CD4-positive, alpha-beta T cell treated with Interleukin-4 for 4 hours (primary cell): ENCODE measurements at regions not wholly inside any gene's neighbourhood (a gene's known extent, or its start where the extent isn't known, plus 50 kb on each side); places are given as distances from the start of the nearest gene placed in this dataset.
"Not testable (repeated sequence)": the region's sequence is repeated elsewhere in the genome, so short reads cannot be mapped to it uniquely, and the experiment has no call there.

Source experiments
- DNase-seq: peaks from one replicate; pipeline ENCODE4 v3.0.0-alpha.2; 2020

DNA sequence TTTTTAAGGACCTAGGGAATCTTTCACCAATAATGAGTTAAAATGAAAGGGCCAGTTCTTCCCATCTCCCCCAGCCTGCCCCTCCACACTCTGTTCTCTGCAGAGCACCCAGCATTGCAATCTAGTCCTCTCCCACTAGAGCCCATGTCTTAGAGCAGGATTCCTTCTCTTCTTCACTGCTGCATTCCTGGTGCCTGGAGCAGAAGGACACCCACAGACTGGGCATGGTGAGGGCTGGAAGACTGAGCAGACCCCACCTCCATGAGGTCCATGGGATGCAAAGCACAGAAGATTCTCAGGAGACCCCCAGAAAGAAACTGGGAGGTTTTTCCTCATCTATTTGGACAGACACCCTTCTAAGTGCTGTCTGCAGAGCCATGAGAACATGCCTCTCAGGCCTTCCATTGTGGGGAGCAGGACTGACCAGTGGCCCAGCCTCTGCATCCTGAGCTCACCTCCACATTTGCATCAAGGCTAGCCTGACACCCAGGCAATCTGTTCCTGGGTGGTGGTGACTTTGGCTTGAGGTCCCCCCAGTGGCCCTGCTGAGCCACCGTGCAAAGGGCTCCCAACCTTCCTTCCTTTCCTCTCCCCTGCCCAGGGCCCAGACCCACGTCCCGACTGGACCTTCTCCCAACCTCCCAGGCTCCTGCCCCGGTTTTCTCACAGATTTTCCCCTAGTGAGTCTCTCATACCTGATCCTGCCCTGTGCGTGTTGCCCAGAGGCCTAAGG, 74.2 kb upstream of the ZNF469 start:
- no peak for DNase-seq

- no peak for DNase-seq
Measured at GRCh38 chr16:88309174-88309907, 73.4 kb upstream of the ZNF469 start.

DNA sequence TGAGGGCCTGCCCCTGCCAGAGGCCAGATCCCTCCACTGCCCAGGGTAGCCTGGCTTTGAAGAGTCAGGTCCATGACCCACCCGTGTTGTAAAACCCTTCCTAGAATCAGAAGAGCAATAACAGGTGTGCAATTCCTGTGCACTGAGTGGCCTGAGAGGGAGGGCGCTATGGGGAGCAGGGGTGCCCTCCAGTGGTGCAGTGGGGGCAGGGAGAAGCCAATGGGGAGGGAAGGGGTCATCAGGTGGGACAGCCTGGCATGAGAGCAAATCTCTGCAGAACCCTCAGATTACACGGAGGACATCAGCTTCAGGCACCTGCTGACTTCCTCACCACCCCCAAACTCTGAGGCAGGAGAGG, 72.9 kb upstream of the ZNF469 start:
- DNase-seq: no peak

DNA sequence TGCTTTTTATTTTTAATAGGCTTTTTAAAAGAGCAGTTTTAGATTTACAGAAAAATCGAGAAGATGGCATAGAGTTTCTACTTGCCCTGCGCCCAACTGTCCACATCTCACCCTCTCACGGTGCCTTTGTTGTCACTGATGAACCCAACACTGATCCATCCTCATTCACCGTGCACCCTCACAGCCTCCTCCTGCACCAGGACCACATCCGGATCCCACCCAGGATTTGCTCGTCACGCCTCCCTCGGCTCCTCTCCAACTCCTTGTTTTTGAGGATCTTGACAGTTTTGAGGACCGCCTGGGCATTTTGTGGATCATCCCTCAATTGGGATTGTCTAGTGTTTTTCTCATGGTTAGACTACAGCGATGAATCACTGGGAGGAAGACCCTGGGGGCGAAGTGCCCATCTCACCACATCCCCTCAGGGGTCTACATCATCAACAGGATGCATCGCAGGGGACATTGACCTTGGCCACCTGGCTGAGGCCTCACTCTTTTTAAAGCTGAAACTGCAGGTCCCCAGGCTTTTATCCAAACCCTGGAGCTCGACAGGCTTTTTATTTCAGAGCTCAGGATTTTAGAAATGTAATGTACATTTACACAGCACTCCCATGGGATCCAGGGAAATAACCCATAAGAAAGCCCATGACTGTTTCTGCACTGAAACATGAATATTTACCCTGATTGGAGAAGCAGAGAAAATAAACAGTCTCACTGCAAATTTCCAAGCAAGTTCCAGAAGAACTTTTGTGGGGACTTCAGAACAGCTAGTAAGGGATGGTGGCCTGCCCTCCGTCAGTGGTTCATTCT, 71.8 kb upstream of the ZNF469 start:
- DNase-seq: no peak

DNA sequence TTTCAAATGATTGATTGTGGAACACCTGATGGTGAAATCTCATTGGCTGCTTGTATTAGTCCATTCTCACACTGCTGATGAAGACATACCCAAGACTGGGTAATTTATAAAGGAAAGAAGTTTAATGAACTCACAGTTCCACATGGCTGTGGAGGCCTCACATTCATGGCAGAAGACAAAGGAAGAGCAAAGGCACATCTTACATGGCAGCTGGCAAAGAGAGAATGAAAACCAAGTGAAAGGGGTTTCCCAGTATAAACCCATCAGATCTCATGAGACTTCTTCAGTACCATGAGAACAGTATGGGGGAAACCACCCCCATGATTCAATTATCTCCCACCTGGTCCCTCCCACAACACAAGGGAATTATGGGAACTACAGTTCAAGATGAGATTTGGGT, 70.9 kb upstream of the ZNF469 start:
- not testable (repeated sequence) for DNase-seq

GRCh38 chr16:88312732-88313131, 70.0 kb upstream of the ZNF469 start:
- no peak for DNase-seq

DNA sequence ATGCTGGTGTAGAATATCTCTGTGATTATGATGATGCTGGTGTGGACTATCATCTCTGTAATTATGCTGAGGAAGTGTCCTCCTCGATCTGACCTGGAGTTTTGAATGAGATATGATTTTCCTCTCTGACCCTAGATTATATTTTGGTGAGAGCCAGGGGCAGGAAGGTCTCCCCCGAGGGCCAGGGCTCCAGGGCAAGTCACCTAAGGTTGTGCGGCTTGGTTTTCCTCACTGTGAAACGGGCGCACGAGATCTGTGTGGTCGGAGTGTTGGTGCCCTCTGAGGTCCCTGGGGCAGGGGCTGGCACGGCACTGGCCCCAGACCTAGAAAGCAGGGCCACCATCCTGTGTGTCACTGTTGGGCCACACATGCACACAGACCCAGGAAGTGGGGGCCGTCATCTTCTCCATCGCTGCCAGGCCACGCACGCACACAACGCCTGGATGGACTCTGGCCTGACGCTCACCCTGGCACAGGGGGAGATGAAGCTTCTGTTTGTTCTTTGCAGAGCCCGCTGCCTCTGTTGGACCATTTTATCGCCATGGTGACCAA, 67.7 kb upstream of the ZNF469 start:
- DNase-seq: no peak

- DNase-seq: no peak
Measured at GRCh38 chr16:88315543-88316105, 67.1 kb upstream of the ZNF469 start.

DNA sequence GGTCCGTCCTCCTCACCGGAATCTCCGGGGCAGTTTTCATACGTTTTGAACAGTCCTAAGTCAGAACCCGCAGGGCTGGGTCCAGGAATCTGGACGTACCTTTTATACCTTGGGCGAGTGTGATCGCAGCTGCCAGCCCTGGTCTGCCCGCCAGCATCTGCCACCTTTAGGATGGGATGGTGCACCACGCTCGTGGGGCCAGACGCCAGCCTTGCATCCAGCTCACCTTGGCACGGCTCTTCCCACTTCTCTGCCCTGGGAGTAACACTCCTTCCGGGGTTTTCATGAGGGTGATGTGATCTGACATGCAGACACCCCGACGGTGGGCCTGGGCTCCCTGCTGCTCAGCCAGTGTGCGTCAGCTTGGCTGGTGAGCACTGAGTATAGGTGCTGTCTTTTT, 66.6 kb upstream of the ZNF469 start:
- no peak for DNase-seq

DNA sequence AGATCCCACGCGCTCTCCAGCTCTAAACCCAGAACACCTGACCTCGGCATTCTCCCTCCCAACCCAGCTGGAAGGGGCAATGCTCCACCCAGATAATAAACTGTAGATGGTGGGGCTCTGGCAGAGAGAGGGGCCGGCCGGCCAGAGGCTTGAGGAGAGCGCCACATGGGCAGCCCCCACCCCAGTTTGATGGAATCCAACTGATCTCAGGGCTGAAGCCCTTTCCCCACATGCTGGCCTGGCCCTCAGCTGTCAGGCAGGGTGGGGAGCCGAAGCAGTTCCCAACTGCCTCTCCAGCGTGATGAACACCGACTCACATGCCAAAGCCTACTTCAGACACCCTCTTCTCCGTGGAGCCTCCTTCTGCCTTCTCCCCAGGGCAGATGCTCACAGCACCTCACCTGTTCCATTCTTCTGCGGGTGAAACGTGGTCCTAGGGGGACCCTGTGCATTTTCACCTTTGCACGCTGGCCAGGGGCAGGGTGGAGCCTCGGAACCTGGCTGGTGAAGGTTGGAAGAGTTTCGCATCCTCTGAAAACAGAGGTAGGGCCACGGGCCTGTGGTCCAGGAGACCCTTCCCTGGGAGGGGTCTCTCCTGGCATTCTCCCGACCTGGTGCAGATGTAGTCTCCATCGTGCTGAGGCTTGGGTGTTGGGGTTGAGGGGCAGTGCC, 65.7 kb upstream of the ZNF469 start:
- no peak for DNase-seq

DNA sequence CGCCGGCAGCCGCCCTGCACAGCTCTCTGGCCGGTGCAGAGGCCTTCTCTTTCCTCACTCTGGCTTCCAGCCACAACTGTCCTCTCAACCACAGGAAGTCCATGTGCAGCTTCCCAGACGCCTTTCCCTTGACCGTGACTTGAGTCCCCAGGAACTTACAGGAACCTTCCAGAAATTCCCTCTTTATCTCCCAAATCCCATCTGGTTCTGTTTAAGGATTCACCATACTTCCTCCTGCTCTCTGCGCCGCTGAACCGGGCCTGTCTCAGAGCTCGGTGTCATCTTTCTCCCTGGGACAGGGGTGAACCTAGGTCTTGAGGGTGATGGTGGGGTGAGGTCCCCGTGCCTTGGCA, 65.2 kb upstream of the ZNF469 start:
- DNase-seq: no peak

DNA sequence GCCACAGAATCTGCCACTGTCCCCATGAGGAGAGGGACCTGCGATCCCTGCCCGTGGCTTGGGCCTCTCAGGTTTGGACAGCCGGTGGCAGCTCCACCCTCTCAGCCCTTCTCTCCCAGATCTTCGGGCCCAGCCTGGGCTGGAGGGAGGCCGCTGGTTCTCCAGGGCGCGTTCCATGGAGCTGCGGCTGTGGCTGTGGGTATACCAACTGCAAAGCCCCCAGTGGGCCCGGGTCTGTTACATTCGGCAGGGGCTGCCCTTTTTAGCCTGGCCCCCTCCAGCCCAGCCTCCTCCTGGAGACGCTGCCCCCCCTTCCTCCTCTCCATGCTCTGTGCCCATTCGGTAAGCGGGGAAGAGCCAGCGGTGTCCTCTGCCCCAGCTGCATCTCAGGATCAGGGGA, 64.7 kb upstream of the ZNF469 start:
- DNase-seq: no peak

GRCh38 chr16:88318521-88318920, 64.2 kb upstream of the ZNF469 start:
- DNase-seq: no peak

- DNase-seq: no peak
Measured at GRCh38 chr16:88319116-88319965, 63.4 kb upstream of the ZNF469 start.

- no peak for DNase-seq
Measured at GRCh38 chr16:88320947-88321634, 61.7 kb upstream of the ZNF469 start.

GRCh38 chr16:88321635-88322499, 60.9 kb upstream of the ZNF469 start:
- no peak for DNase-seq

- no peak for DNase-seq
Measured at GRCh38 chr16:88322500-88322970, 60.2 kb upstream of the ZNF469 start.

DNA sequence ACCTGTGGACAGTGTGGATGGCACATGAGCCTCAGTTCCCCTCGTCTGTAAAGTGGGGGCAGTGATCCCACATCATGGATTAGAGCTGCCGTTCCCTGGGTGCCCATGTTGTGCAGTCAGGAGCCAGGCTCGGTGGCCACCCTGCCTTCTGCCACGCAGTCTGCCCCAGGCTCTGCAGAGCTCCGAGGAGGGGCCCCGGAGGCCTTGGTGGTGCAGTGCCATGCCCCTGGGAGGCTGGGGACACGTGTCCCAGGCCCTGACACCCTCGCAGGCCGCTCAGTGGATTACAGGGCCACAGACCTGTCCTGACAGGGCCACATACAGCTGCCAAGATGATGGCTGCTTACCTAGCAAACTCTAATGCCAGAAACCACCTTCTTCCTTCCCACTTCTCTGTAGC, 59.7 kb upstream of the ZNF469 start:
- no peak for DNase-seq

- DNase-seq: no peak
Measured at GRCh38 chr16:88323546-88324330, 59.0 kb upstream of the ZNF469 start.
